ENCODE measurements at regions not wholly inside any gene's neighbourhood (a gene's known extent, or its start where the extent isn't known, plus 50 kb on each side); places are given as distances from the start of the nearest gene placed in this dataset.

GRCh38 chr1:190022709-190023108, 455.0 kb downstream of the BRINP3 start:
- Mint-ChIP-seq H3K36me3 (no peaks in the 10 kb centered on the region), H3K27ac (no peak overlapping the region), H3K9me3 (peaks cover 9% of the 10 kb centered on the region), H3K4me1 (no peaks in the 10 kb centered on the region), H3K27me3 (no peaks in the 10 kb centered on the region), H3K4me3 (no peak overlapping the region)
- no peak for DNase-seq

GRCh38 chr1:190029441-190029840, 448.2 kb downstream of the BRINP3 start:
- H3K4me1 Mint-ChIP-seq: no peaks in the 10 kb centered on the region
- H3K36me3 Mint-ChIP-seq: no peaks in the 10 kb centered on the region
- H3K9me3 Mint-ChIP-seq: peaks cover 6% of the 10 kb centered on the region
- no peak overlapping the region for H3K4me3 Mint-ChIP-seq
- no peak overlapping the region for H3K27ac Mint-ChIP-seq
- DNase-seq: no peak
- H3K27me3 Mint-ChIP-seq: no peaks in the 10 kb centered on the region

GRCh38 chr1:190043655-190044054, 434.0 kb downstream of the BRINP3 start:
- H3K9me3 Mint-ChIP-seq: peaks cover 5% of the 10 kb centered on the region
- no peaks in the 10 kb centered on the region for H3K4me1 Mint-ChIP-seq
- H3K4me3 Mint-ChIP-seq: no peak overlapping the region
- DNase-seq: no peak
- H3K36me3 Mint-ChIP-seq: no peaks in the 10 kb centered on the region
- H3K27ac Mint-ChIP-seq: no peak overlapping the region
- H3K27me3 Mint-ChIP-seq: no peaks in the 10 kb centered on the region

GRCh38 chr1:190046231-190046630, 431.4 kb downstream of the BRINP3 start:
- Mint-ChIP-seq H3K9me3 (peaks cover 5% of the 10 kb centered on the region), H3K36me3 (no peaks in the 10 kb centered on the region)
- DNase-seq: no peak

More at GRCh38 chr1:190046231-190046630, 431.4 kb downstream of the BRINP3 start:
- H3K4me1 Mint-ChIP-seq: no peaks in the 10 kb centered on the region
- H3K4me3 Mint-ChIP-seq: no peak overlapping the region
- H3K27ac Mint-ChIP-seq: no peak overlapping the region
- no peaks in the 10 kb centered on the region for H3K27me3 Mint-ChIP-seq

All from activated naive CD8-positive, alpha-beta T cell treated with anti-CD3 and anti-CD28 coated beads for 36 hours (primary cell).